GM19239 (cell line): ENCODE measurements at regions not wholly inside any gene's neighbourhood (a gene's known extent, or its start where the extent isn't known, plus 50 kb on each side); places are given as distances from the start of the nearest gene placed in this dataset.
"Not testable (repeated sequence)": the region's sequence is repeated elsewhere in the genome, so short reads cannot be mapped to it uniquely, and the experiment has no call there.

Experiments
- DNase-seq: peaks from one replicate; pipeline ENCODE4 v3.0.0; 2011; ENCODE audit warnings: low spot score; ENCODE audit not compliant: insufficient read length
- FAIRE-seq: peaks from 2 replicates; lab custom pipeline; 2011; peaks lifted over from hg19 to GRCh38; lab: Jason Lieb, UNC

DNA sequence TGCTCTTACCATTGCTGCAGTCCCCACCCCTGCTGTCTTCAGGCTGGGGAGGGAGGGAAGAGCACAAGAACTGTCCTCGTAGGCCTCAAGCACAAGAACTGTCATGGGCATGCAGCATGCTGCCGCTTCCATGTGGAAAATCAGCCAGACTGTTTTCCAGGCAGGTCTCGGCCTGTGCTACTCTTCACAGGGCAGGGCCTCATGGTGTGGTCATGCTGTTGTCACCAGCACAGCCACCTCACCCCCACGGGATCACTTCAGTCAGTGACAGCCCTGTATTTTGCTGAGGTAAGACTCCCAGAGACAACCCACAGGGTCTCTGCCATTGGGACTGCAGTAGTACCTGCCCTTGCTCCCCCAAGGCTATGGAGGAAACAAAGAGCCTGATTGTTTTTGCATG, 205.3 kb downstream of the NAP1L3 start:
- DNase-seq (no peak), FAIRE-seq (no peak)

DNA sequence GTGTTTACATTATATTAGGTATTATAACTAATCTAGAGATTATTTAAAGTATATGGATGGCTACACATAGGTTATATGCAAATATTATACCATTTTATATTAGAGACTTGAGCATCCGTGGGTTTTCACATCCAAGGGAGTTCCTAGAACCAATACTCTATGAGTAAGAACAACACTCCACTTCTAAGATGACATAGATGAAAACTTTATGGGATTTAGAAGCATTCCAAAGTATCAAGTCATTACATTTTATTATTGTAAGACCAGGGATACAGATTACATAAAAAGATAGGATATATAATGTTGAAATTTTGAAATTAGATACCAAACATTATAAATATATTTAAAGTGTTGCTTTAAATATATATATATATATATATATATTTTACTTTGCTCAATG, 207.0 kb downstream of the NAP1L3 start:
- FAIRE-seq (no peak), DNase-seq (no peak)

DNA sequence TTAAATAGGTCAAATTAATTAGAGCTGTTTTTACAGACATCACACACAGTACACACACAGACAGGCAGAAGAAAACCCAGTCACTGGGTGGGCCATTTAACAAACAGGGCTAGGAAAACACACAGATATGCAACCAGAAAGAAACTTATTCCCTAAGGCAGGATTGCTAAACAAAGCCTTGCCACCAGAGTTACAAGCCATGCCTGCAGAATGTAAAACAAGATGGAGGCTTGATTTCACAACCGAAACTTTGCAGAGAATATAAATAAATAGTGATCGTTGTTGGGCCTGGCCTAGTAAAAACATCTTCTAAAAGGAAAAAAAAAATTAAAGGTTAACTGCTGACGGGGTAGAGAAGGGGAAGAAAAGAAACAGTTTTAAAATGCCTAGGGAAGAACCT, 212.3 kb downstream of the NAP1L3 start:
- no peak for DNase-seq
- FAIRE-seq, result no peak

DNA sequence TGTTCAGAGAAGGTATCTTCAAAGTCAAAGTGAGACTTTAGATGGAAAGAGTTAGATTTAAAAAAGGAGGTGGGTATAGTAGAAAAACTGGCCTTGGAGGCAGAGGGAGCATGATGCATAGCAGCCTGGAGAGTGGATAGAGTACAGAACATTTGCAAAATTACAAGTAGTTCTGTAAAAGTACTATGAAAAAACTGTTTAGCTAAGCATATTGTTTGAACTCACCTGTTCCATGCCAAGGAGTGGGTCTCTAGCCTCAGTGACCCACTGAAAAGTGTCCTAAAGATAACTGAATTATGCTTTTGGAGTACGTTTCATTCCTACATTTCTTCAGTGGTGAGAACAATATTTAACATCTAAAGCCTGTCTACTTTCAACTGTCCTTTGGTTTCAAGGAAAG, 218.9 kb downstream of the NAP1L3 start:
- FAIRE-seq (no peak), DNase-seq (no peak)

DNA sequence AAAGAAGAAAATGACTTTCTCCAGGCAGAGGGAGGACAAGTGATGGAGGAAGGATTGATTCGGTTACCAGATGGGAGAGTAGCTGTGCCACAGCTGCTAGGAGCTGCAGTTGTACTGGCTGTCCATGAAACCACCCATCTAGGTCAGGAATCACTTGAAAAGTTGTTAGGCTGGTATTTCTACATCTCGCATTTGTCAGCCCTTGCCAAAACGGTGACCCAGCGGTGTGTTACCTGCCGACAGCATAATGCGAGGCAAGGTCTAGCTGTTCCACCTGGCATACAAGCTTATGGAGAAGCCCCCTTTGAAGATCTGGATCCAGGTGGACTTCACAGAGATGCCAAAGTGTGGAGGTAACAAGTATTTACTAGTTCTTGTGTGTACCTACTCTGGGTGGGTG, 238.7 kb downstream of the NAP1L3 start:
- not testable (repeated sequence) for FAIRE-seq, DNase-seq

DNA sequence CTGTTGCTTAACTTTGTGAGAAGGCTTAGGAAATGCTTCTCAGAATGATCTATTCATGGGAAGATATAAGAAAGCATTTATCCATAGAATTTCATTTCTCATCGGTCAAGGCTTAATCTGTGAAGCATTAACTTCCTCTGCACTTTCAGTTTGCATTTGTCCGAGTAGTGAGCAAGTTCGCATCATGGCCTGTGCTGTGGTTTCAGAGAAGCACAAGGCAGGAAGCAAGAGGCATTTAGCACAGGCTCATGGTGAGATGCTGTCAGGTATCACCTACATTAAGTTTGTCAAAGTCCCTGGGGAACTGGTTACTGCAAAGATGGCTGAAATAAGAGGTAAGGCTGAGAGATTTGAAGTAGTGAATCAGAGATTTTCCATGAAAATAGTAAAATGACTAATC, 244.9 kb downstream of the NAP1L3 start:
- no peak for FAIRE-seq

DNA sequence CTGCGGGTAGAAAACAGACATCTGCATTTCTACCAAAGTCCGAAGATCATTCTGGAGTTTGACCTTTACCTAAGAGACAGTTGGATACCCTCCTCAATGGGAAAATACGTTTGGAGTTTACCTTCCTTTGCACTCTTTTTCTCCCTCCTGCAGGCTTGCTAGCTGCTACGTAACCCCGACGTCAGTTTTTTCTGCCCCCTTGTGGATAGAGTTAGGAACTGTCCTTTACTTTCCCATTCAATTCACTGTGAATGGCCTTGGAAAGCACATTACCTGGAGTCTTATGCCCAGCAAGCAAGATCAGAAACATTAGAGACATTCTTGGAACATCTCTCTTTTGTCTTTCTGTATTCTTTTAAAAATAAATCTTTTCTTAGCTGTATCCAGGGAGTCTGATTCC, 250.7 kb downstream of the NAP1L3 start:
- DNase-seq (no peak), FAIRE-seq (peak; percentile 11)

More for the DNA sequence above, 244.9 kb downstream of the NAP1L3 start:
- DNase-seq, result no peak

DNA sequence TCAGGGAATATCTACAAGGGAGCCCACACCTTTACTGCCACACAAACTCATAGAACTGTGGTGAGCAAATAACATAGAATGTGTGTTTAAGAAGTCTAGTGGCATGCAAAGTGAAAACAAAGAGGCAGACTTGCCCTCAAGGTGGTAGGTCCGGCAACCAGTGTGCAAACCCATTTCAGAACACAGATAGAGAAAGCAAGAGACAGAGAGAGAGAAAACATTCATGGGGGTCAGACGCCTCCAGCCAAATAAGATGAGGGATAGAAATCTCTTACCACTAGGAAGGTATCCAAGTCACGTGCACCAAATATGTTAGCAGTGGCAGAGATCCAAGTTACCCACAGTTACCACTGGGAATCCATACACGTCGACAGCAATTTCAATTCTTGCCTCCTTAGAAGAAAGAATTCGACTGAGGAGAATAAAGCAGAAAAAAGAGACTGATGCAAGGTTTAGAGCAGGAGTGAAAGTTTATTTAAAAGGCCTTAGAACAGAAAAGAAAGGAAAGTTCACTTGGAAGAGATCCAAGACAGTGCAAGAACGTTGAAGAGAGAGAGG, 252.8 kb downstream of the NAP1L3 start:
- DNase-seq, result no peak
- FAIRE-seq, result no peak

DNA sequence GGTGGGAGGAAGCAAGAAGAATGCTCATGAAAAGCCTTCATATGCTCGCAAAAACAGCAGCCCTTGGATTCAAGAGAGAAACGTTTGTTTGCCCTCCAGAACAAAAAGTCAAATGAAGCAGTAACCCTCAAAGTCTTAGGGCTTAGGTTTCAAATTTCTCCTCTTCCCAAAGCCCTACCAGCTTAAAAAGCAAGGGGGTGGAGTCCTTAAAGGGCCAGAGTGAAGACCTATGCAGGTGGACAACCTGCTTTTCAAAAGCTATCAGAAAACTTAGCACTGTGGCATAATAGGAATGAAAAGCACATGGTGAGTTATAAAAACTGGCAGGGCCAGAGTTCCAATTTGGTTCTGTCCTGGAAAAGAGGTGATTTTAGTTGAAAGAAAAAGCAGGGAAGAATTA, 253.3 kb downstream of the NAP1L3 start:
- FAIRE-seq, result no peak
- no peak for DNase-seq

DNA sequence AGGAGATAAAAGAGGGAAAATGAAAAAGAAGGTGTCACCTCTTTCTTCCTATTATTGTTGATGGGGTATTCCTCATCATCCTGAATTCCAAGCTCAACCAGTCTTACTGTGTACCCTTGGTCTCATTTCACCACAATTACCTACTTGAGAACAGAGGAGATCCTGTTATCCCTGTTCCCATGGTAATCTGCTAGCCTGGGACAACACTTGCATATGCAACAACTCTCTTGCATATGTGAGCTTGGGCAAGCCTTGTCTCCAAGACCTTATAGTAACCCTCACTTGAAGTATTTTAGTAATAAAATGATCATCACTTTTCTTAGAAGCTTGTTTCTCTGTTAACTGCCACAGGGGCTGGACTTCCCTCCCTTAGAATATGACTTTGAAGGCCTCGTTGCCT, 253.7 kb downstream of the NAP1L3 start:
- FAIRE-seq, result no peak
- no peak for DNase-seq

DNA sequence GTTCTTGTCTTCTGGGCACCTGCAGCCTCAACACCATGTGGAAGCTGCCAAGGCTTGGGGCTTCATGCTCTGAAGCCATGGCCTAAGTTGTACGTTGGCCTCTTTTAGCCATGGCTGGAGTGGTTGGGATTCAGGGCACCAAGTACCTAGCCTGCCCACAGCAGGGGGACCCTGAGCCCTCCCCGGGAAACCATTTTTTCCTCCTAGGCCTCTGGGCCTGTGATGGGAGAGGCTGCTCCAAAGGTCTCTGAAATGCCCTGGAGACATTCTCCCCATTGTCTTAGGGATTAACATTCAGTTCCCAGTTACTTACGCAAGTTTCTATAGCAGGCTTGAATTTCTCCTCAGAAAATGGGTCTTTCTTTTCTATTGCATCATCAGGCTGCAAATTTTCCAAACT, 269.3 kb downstream of the NAP1L3 start:
- DNase-seq, result no peak
- no peak for FAIRE-seq

DNA sequence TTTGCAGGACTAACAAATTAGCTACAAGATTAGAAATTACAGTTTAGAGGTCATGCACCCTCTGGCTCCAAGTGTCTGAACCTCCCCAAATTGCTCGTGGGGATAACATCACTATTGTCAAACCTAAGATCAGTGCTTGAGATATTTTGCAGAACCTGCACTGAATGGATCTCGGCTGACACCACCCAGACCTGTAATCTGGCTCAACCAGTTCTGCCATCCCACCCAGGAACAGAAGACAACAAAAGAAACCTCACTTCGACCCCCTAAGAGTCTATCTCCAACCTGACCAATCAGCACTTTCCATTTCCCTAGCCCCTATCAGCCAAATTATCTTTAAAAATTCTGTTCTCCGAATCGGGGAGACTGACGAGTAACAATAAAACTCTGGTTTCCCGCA, 318.7 kb downstream of the NAP1L3 start:
- no peak for DNase-seq
- FAIRE-seq, result no peak

DNA sequence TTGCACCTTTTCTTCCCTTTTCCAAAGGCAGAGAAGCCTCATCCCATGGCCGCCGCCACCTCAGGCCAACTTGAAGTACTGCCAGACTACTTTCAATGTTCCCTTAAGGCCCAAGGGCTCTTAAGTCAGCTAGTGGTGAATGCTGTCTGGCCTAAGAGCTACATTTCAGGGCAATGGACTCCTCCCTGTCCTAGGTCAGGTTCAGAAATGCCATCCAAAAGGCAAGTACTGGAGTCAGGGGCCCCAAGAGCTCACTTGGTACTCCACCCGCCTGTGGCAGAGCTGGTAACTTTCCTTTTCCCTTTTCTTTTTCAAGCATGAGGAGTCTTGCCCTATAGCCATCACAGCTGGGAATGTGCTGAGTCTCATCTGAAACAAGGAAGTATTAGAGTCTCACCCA, 327.1 kb downstream of the NAP1L3 start:
- no peak for DNase-seq

DNA sequence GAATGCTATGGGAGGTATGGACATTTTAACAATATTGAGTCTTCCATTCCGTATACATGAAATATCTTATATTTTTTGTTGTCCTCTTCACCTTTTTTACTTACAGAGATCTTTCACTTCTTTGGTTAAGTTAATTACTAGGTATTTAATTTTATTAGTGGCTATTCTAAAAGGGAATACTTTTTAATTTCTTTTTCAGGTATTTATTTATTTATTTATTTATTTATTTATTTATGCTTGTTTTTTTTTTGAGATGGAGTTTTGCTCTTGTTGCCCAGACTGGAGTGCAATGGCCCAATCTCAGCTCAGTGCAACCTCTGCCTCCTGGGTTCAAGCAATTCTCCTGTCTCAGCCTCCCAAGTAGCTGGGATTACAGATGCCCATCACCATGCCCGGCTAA, 329.1 kb downstream of the NAP1L3 start:
- not testable (repeated sequence) for DNase-seq, FAIRE-seq

More for the DNA sequence above, 327.1 kb downstream of the NAP1L3 start:
- no peak for FAIRE-seq

DNA sequence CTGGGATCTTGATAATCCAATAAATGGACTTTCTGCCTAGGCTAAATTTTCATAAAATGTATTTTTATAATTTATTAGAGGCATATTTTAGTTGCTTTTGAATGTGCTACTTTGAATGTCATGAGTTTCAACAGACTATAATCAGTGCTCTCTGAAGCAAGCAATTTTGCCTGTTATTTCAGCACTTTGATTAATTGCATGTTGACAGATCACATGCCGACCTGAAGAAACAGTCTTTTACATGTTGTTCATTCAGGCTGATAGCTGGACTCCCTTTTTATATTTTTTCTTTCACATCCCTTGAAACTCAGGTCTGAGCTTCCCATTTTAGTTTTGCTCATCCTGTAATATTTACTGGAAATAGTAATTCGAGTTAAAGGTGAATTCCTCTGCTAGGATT, 341.0 kb downstream of the NAP1L3 start:
- no peak for DNase-seq
- no peak for FAIRE-seq

DNA sequence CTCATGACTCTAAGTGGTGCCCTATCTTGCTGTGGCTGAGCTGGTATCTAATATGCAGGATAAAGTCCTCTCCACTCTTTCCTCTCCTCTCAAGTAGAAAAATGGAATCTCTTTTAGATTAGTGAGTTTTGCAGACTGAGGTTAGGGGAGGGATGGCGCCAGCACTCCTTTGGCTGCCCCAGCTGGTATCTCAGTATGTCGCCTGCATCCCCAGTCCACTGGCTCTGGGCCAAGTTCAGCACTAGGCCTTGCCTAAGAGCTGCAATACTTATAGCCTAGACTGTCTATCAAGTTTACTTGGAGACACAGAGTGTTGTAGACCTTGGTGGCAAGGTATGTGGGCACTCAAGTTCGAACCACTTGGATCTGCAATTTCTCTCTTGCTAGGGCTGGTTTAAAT, 351.3 kb downstream of the NAP1L3 start:
- no peak for DNase-seq
- FAIRE-seq, result no peak

DNA sequence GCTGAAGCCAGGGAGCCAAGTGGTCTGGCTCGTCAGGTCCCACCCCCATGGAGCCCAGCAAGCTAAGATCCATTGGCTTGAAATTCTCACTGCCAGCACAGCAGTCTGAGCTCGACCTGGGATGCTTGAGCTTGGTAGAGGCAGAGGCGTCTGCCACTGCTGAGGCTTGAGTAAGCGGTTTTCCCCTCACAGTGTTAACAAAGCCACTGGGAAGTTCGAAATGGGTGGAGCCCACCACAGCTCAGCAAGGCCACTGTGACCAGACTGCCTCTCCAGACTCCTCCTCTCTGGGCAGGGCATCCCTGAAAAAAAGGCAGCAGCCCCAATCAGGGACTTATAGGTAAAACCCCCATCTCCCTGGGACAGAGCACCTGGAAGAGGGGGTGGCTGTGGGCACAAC, 353.8 kb downstream of the NAP1L3 start:
- no peak for DNase-seq
- no peak for FAIRE-seq
